CD14-positive monocyte (primary cell): ENCODE measurements at regions not wholly inside any gene's neighbourhood (a gene's known extent, or its start where the extent isn't known, plus 50 kb on each side); places are given as distances from the start of the nearest gene placed in this dataset.

Source experiments
- DNase-seq, 3 donors: peaks; one replicate each; pipeline ENCODE4 v3.0.0-alpha.2; 2011 to 2022
- H2AFZ ChIP-seq: 2 replicates; pipeline ENCODE4 v1.6.0; 2012; ENCODE audit warnings: mild to moderate bottlenecking, low read depth, low read length, inconsistent platforms; ENCODE audit not compliant: insufficient read depth, poor library complexity, severe bottlenecking
- H3K27ac ChIP-seq, 2 donors: 1 replicate in 1 of 2; 2 replicates in 1 of 2; pipeline ENCODE4 v1.5.1; 2012 to 2013; ENCODE audit warnings: low read length in 2 of 2, control low read depth in 1 of 2, inconsistent platforms in 1 of 2, low read depth in 1 of 2, mild to moderate bottlenecking in 1 of 2
- H3K27me3 ChIP-seq, 2 donors: one replicate each; pipeline versions ENCODE4 v1.6.0 to v1.6.1; 2011 to 2013; ENCODE audit warnings: low read length in 2 of 2; ENCODE audit not compliant: control insufficient read depth in 2 of 2, insufficient read depth in 2 of 2
- H3K36me3 ChIP-seq, 2 donors: replicated peaks in 1 of 2; 1 replicate in 1 of 2; 2 replicates in 1 of 2; pipeline versions ENCODE4 v1.5.1 to v1.6.1; 2012 to 2013; ENCODE audit warnings: low read length in 2 of 2, control low read depth in 1 of 2, inconsistent platforms in 1 of 2, mild to moderate bottlenecking in 1 of 2; ENCODE audit not compliant: insufficient read depth in 2 of 2, control insufficient read depth in 1 of 2
- H3K4me1 ChIP-seq, 2 donors: 1 replicate in 1 of 2; 2 replicates in 1 of 2; pipeline versions ENCODE4 v1.5.1 to v1.6.1; 2012 to 2013; ENCODE audit warnings: low read length in 2 of 2, control low read depth in 1 of 2, inconsistent platforms in 1 of 2, mild to moderate bottlenecking in 1 of 2, moderate library complexity in 1 of 2; ENCODE audit not compliant: insufficient read depth in 2 of 2, control insufficient read depth in 1 of 2
- H3K4me2 ChIP-seq: replicated peaks from 2 replicates; pipeline ENCODE3; 2012; ENCODE audit warnings: low read length, moderate library complexity, mild to moderate bottlenecking; ENCODE audit not compliant: poor library complexity, severe bottlenecking; ENCODE audit errors: extremely low read depth
- H3K4me3 ChIP-seq, 3 experiments: fragments of 200-600 bp in 1 of 3; sonication (generic) in 1 of 3; replicated peaks in 1 of 3; 1 replicate in 2 of 3; 2 replicates in 1 of 3; pipeline ENCODE4 v1.5.1; 2011 to 2013; ENCODE audit warnings: low read length in 3 of 3, mild to moderate bottlenecking in 3 of 3, control low read depth in 2 of 3, low read depth in 2 of 3, inconsistent platforms in 1 of 3, moderate library complexity in 1 of 3
- H3K79me2 ChIP-seq: 2 replicates; pipeline ENCODE4 v1.6.0; 2012; ENCODE audit warnings: mild to moderate bottlenecking, control low read depth, inconsistent platforms, low read length, moderate library complexity; ENCODE audit not compliant: insufficient read depth
- H3K9ac ChIP-seq: 2 replicates; pipeline ENCODE4 v1.6.0; 2017; ENCODE audit warnings: low read length, mild to moderate bottlenecking; ENCODE audit not compliant: insufficient read depth, poor library complexity, severe bottlenecking
- H3K9me3 ChIP-seq, 2 donors: replicated peaks in 1 of 2; 1 replicate in 1 of 2; 2 replicates in 1 of 2; pipeline versions ENCODE4 v1.5.1 to v1.6.1; 2012 to 2013; ENCODE audit warnings: low read length in 2 of 2, control low read depth in 1 of 2; ENCODE audit not compliant: control insufficient read depth in 1 of 2, insufficient read depth in 1 of 2
- H4K20me1 ChIP-seq: 2 replicates; pipeline ENCODE4 v1.6.0; 2012; ENCODE audit warnings: mild to moderate bottlenecking, low read length, control low read depth, moderate library complexity; ENCODE audit not compliant: insufficient read depth
- H3K27ac Mint-ChIP-seq, 7 donors: one replicate each; pipeline ENCODE4 v1.8.0; 2020; ENCODE audit warnings: mild to moderate bottlenecking in 7 of 7, mixed read lengths in 7 of 7, moderate library complexity in 6 of 7, inconsistent platforms in 2 of 7
- H3K27me3 Mint-ChIP-seq, 3 donors: one replicate each; pipeline ENCODE4 v1.8.0; 2021 to 2022; ENCODE audit warnings: low read depth in 3 of 3, mild to moderate bottlenecking in 3 of 3, mixed read lengths in 3 of 3, moderate library complexity in 3 of 3, inconsistent platforms in 1 of 3
- H3K36me3 Mint-ChIP-seq, 2 donors: one replicate each; pipeline ENCODE4 v1.8.0; 2020; ENCODE audit warnings: mixed read lengths in 2 of 2, inconsistent platforms in 1 of 2, mild to moderate bottlenecking in 1 of 2
- H3K4me1 Mint-ChIP-seq: one replicate; pipeline ENCODE4 v1.8.0; 2020; ENCODE audit warnings: mild to moderate bottlenecking, mixed read lengths
- H3K4me3 Mint-ChIP-seq, 2 donors: one replicate each; pipeline ENCODE4 v1.8.0; 2020; ENCODE audit warnings: mild to moderate bottlenecking in 2 of 2, mixed read lengths in 2 of 2, moderate library complexity in 1 of 2
- H3K9me3 Mint-ChIP-seq, 7 donors: one replicate each; pipeline ENCODE4 v1.8.0; 2020 to 2022; ENCODE audit warnings: mixed read lengths in 7 of 7, mild to moderate bottlenecking in 6 of 7, moderate library complexity in 6 of 7, inconsistent platforms in 2 of 7
- CTCF ChIP-seq: fragments of 200-600 bp; IDR thresholded peaks from one replicate; pipeline ENCODE4 v1.8.0; 2022; ENCODE audit warnings: antibody characterized with exemption, mild to moderate bottlenecking
- WGBS: methylation state at CpG from one replicate; pipeline ENCODE4 v1.1.5; 2013; ENCODE audit warnings: missing lambda C conversion rate; ENCODE audit not compliant: insufficient coverage; 5-methylcytosine and 5-hydroxymethylcytosine counted together
- intact Hi-C, 2 donors: fragments of 100-400 bp; cut with micrococcal nuclease; formaldehyde crosslinking; loops; one replicate each; pipeline versions ENCODE4 v1.15.0 to v1.15.1; 2023

GRCh38 chr3:148343416-148343815 is 354.3 kb upstream of the AGTR1 start:
- Histone ChIP-seq H3K4me1 (no peaks in the 10 kb centered on the region), H3K79me2 (no peaks in the 10 kb centered on the region), H3K4me2 (no peak overlapping the region), H3K9me3 (no peaks in the 10 kb centered on the region), H3K27ac (no peak overlapping the region), H3K36me3 (no peaks in the 10 kb centered on the region), H4K20me1 (no peaks in the 10 kb centered on the region), H3K9ac (no peak overlapping the region), H2AFZ (no peak overlapping the region), H3K27me3 (no peaks in the 10 kb centered on the region), H3K4me3 (no peak overlapping the region)
- no peak overlapping the region for H3K27ac Mint-ChIP-seq
- DNase-seq, result no peak
- H3K9me3 Mint-ChIP-seq, result peaks cover 0 to 14% (median 4%) of the 10 kb centered on the region in 7 donors
- H3K4me3 Mint-ChIP-seq, result no peak overlapping the region
- TF ChIP-seq CTCF, result no peak
- no peaks in the 10 kb centered on the region for H3K36me3 Mint-ChIP-seq
- intact Hi-C loops, result no loop called here
- no peaks in the 10 kb centered on the region for H3K4me1 Mint-ChIP-seq
- no CpG with 5 or more reads among the region's 1 CpG for WGBS
- H3K27me3 Mint-ChIP-seq, result no peaks in the 10 kb centered on the region

- Histone ChIP-seq H3K4me2 (no peak overlapping the region), H2AFZ (no peak overlapping the region), H3K4me1 (no peaks in the 10 kb centered on the region), H3K9me3 (no peaks in the 10 kb centered on the region), H3K79me2 (no peaks in the 10 kb centered on the region), H3K4me3 (no peak overlapping the region), H3K36me3 (no peaks in the 10 kb centered on the region), H3K9ac (no peak overlapping the region), H3K27ac (no peak overlapping the region), H3K27me3 (no peaks in the 10 kb centered on the region), H4K20me1 (no peaks in the 10 kb centered on the region)
- H3K9me3 Mint-ChIP-seq, result peaks cover 0 to 17% (median 7%) of the 10 kb centered on the region in 7 donors
- no peak overlapping the region for H3K27ac Mint-ChIP-seq
- H3K36me3 Mint-ChIP-seq, result no peaks in the 10 kb centered on the region
- H3K4me3 Mint-ChIP-seq, result no peak overlapping the region
- no peak for DNase-seq
- no CpG with 5 or more reads among the region's 1 CpG for WGBS
- intact Hi-C loops, result no loop called here
- H3K4me1 Mint-ChIP-seq, result no peaks in the 10 kb centered on the region
- TF ChIP-seq CTCF, result no peak
- H3K27me3 Mint-ChIP-seq, result no peaks in the 10 kb centered on the region
Measured at GRCh38 chr3:148344521-148344920, 353.2 kb upstream of the AGTR1 start.
